Osteoblast (primary cell): ENCODE measurements at regions not wholly inside any gene's neighbourhood (a gene's known extent, or its start where the extent isn't known, plus 50 kb on each side); places are given as distances from the start of the nearest gene placed in this dataset.

ENCODE experiments used
- DNase-seq: peaks from one replicate; pipeline ENCODE4 v3.0.0; 2011; ENCODE audit warnings: low spot score, mixed read lengths; ENCODE audit not compliant: insufficient read length; ENCODE audit errors: missing footprints
- H2AFZ ChIP-seq: 2 replicates; pipeline ENCODE4 v1.6.0; 2011; ENCODE audit warnings: mild to moderate bottlenecking, low read length
- H3K27ac ChIP-seq: 2 replicates; pipeline ENCODE4 v1.5.1; 2011; ENCODE audit warnings: mild to moderate bottlenecking, low read depth, low read length, moderate library complexity
- H3K27me3 ChIP-seq: 2 replicates; pipeline ENCODE4 v1.6.0; 2012; ENCODE audit warnings: mild to moderate bottlenecking, control low read depth, inconsistent platforms, low read length, moderate library complexity; ENCODE audit not compliant: insufficient read depth
- H3K36me3 ChIP-seq: 2 replicates; pipeline ENCODE4 v1.5.1; 2011; ENCODE audit warnings: mild to moderate bottlenecking, low read length, control low read depth, moderate library complexity; ENCODE audit not compliant: insufficient read depth
- H3K4me1 ChIP-seq: 2 replicates; pipeline ENCODE4 v1.5.1; 2011; ENCODE audit warnings: mild to moderate bottlenecking, low read length, control low read depth, moderate library complexity; ENCODE audit not compliant: insufficient read depth
- H3K4me2 ChIP-seq: 2 replicates; pipeline ENCODE4 v1.6.0; 2011; ENCODE audit warnings: mild to moderate bottlenecking, low read length; ENCODE audit not compliant: insufficient read depth
- H3K4me3 ChIP-seq: fragments of 200-600 bp; sonication (generic); 3 replicates; pipeline ENCODE4 v1.5.1; 2012; ENCODE audit warnings: mild to moderate bottlenecking, low read length, inconsistent platforms; ENCODE audit not compliant: insufficient read depth
- H3K79me2 ChIP-seq: 2 replicates; pipeline ENCODE4 v1.6.0; 2012; ENCODE audit warnings: mild to moderate bottlenecking, low read length, control low read depth, inconsistent platforms; ENCODE audit not compliant: insufficient read depth
- H3K9me3 ChIP-seq: 2 replicates; pipeline ENCODE4 v1.5.1; 2011; ENCODE audit warnings: low read depth, low read length, control low read depth
- H4K20me1 ChIP-seq: 2 replicates; pipeline ENCODE4 v1.6.0; 2012; ENCODE audit warnings: mild to moderate bottlenecking, low read length, control low read depth; ENCODE audit not compliant: insufficient read depth
- TF ChIP-seq, protein P1 (sequence below): IDR thresholded peaks from 2 replicates; pipeline ENCODE4 v1.5.1; 2011; ENCODE audit warnings: mild to moderate bottlenecking, low read depth, low read length, moderate library complexity; ENCODE audit errors: extremely low read depth

- no peak for DNase-seq
- no peaks in the 10 kb centered on the region for H4K20me1 ChIP-seq
- no peak overlapping the region for H3K4me2 ChIP-seq
- TF ChIP-seq, protein P1, sequence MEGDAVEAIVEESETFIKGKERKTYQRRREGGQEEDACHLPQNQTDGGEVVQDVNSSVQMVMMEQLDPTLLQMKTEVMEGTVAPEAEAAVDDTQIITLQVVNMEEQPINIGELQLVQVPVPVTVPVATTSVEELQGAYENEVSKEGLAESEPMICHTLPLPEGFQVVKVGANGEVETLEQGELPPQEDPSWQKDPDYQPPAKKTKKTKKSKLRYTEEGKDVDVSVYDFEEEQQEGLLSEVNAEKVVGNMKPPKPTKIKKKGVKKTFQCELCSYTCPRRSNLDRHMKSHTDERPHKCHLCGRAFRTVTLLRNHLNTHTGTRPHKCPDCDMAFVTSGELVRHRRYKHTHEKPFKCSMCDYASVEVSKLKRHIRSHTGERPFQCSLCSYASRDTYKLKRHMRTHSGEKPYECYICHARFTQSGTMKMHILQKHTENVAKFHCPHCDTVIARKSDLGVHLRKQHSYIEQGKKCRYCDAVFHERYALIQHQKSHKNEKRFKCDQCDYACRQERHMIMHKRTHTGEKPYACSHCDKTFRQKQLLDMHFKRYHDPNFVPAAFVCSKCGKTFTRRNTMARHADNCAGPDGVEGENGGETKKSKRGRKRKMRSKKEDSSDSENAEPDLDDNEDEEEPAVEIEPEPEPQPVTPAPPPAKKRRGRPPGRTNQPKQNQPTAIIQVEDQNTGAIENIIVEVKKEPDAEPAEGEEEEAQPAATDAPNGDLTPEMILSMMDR = no peak
- no peaks in the 10 kb centered on the region for H3K9me3 ChIP-seq
- H3K4me1 ChIP-seq = no peaks in the 10 kb centered on the region
- H3K27me3 ChIP-seq = no peaks in the 10 kb centered on the region
- no peaks in the 10 kb centered on the region for H3K36me3 ChIP-seq
- H3K27ac ChIP-seq = no peak overlapping the region
- H3K79me2 ChIP-seq = no peaks in the 10 kb centered on the region
- no peak overlapping the region for H3K4me3 ChIP-seq
- no peak overlapping the region for H2AFZ ChIP-seq
Measured at GRCh38 chr14:97095269-97095668, 298.1 kb downstream of the VRK1 start.

GRCh38 chr14:97097296-97097695, 300.1 kb downstream of the VRK1 start:
- no peak for DNase-seq
- TF ChIP-seq, protein P1 = no peak
- H3K27ac ChIP-seq = no peak overlapping the region
- no peak overlapping the region for H3K4me3 ChIP-seq
- no peaks in the 10 kb centered on the region for H3K27me3 ChIP-seq
- H3K9me3 ChIP-seq = no peaks in the 10 kb centered on the region
- H3K79me2 ChIP-seq = no peaks in the 10 kb centered on the region
- no peak overlapping the region for H2AFZ ChIP-seq
- no peaks in the 10 kb centered on the region for H3K36me3 ChIP-seq
- no peak overlapping the region for H3K4me2 ChIP-seq
- no peaks in the 10 kb centered on the region for H4K20me1 ChIP-seq
- no peaks in the 10 kb centered on the region for H3K4me1 ChIP-seq

DNA sequence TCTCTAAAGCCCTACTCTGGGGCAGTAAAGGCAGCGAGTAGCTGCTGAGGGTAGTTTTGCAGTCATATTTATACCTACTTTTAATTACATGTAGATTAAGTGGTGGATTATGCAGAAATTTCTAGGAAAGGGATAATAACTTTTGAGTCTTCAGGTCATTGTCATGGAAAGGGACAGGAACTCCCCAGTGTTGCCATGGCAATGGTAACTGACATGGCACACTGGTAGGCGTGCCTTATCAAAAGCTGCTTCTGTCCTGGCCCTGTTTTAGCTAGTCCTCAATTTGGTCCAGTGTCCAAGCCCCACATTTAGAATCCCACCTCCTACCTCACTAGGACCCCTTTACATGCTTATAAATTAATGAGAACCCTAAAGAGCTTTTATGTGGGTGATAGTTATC, 303.1 kb downstream of the VRK1 start:
- H3K27me3 ChIP-seq = no peaks in the 10 kb centered on the region
- H3K4me1 ChIP-seq = no peaks in the 10 kb centered on the region
- no peaks in the 10 kb centered on the region for H4K20me1 ChIP-seq
- TF ChIP-seq, protein P1 = no peak
- no peak overlapping the region for H3K4me2 ChIP-seq
- H3K27ac ChIP-seq = no peak overlapping the region
- H2AFZ ChIP-seq = no peak overlapping the region
- no peaks in the 10 kb centered on the region for H3K9me3 ChIP-seq
- no peak for DNase-seq
- H3K79me2 ChIP-seq = no peaks in the 10 kb centered on the region
- H3K4me3 ChIP-seq = no peak overlapping the region
- no peaks in the 10 kb centered on the region for H3K36me3 ChIP-seq

DNA sequence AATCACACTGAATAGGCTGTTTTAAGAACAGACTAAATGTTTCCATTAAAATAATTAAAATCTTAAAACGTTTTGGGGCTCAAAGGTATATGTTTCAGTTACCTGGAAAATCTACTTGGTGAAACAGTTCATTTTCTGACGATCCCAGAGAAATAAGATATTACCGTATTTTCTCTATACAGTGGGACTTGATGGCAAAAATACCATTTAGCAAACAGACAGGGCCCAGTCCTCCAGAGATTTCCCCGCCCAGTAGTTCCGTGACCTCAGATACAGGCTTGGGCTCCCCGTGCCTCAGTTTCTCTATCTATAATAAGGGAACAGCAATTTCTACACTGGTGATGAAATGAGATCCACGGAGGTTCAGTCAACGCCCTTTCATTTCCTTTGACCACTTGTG, 304.4 kb downstream of the VRK1 start:
- Histone ChIP-seq H3K4me1 (no peaks in the 10 kb centered on the region), H3K36me3 (no peaks in the 10 kb centered on the region), H3K27ac (no peak overlapping the region), H3K79me2 (no peaks in the 10 kb centered on the region), H3K9me3 (no peaks in the 10 kb centered on the region), H4K20me1 (no peaks in the 10 kb centered on the region), H3K27me3 (no peaks in the 10 kb centered on the region), H3K4me2 (no peak overlapping the region), H3K4me3 (no peak overlapping the region), H2AFZ (no peak overlapping the region)
- no peak for DNase-seq
- TF ChIP-seq, protein P1 = no peak
